ENCODE measurements at regions not wholly inside any gene's neighbourhood (a gene's known extent, or its start where the extent isn't known, plus 50 kb on each side); places are given as distances from the start of the nearest gene placed in this dataset.

- Histone ChIP-seq H3K36me3 (ENCODE audit: insufficient read depth, low read length) (no peaks in the 10 kb centered on the region), H3K9me3 (ENCODE audit: low read depth, low read length) (no peaks in the 10 kb centered on the region), H3K4me2 (ENCODE audit: insufficient read depth, low read length) (no peak overlapping the region), H3K27ac (ENCODE audit: low read depth, low read length) (no peak overlapping the region), H3K4me1 (ENCODE audit: insufficient read depth, low read length) (no peaks in the 10 kb centered on the region), H3K4me3 (ENCODE audit: insufficient read depth, low read length) (no peak overlapping the region), H3K27me3 (ENCODE audit: insufficient read depth, low read length) (no peaks in the 10 kb centered on the region), H4K20me1 (ENCODE audit: insufficient read depth, low read length) (no peaks in the 10 kb centered on the region), H3K79me2 (ENCODE audit: insufficient read depth, low read length) (no peaks in the 10 kb centered on the region), H2AFZ (ENCODE audit: low read length) (no peak overlapping the region)
- DNase-seq (ENCODE audit: insufficient read length, low spot score, missing footprints) = no peak
- no peak for TF ChIP-seq CTCF (IDR thresholded peaks at IDR 0.05; ENCODE audit: extremely low read depth, low read depth, low read length)
These were observed 58.0 kb upstream of the ZNF536 start for GRCh38 chr19:30314056-30314804.

- Histone ChIP-seq H4K20me1 (ENCODE audit: insufficient read depth, low read length) (no peaks in the 10 kb centered on the region), H3K9me3 (ENCODE audit: low read depth, low read length) (no peaks in the 10 kb centered on the region)
These were observed 57.4 kb upstream of the ZNF536 start for GRCh38 chr19:30314805-30315155.

GRCh38 chr19:30315159-30315558 is 57.0 kb upstream of the ZNF536 start:
- no peaks in the 10 kb centered on the region for H3K79me2 ChIP-seq (ENCODE audit: insufficient read depth, low read length)
- H3K27ac ChIP-seq (ENCODE audit: low read depth, low read length) = no peak overlapping the region
- no peaks in the 10 kb centered on the region for H3K9me3 ChIP-seq (ENCODE audit: low read depth, low read length)
- H3K4me3 ChIP-seq (ENCODE audit: insufficient read depth, low read length) = no peak overlapping the region
- no peaks in the 10 kb centered on the region for H3K4me1 ChIP-seq (ENCODE audit: insufficient read depth, low read length)
- H4K20me1 ChIP-seq (ENCODE audit: insufficient read depth, low read length) = no peaks in the 10 kb centered on the region
- H3K36me3 ChIP-seq (ENCODE audit: insufficient read depth, low read length) = no peaks in the 10 kb centered on the region
- no peak overlapping the region for H3K4me2 ChIP-seq (ENCODE audit: insufficient read depth, low read length)
- no peak for DNase-seq (ENCODE audit: insufficient read length, low spot score, missing footprints)
- H2AFZ ChIP-seq (ENCODE audit: low read length) = no peak overlapping the region
- no peak for TF ChIP-seq CTCF (IDR thresholded peaks at IDR 0.05; ENCODE audit: extremely low read depth, low read depth, low read length)
- H3K27me3 ChIP-seq (ENCODE audit: insufficient read depth, low read length) = no peaks in the 10 kb centered on the region

More at GRCh38 chr19:30314805-30315155, 57.4 kb upstream of the ZNF536 start:
- Histone ChIP-seq H3K27me3 (ENCODE audit: insufficient read depth, low read length) (no peaks in the 10 kb centered on the region), H3K27ac (ENCODE audit: low read depth, low read length) (no peak overlapping the region), H3K4me1 (ENCODE audit: insufficient read depth, low read length) (no peaks in the 10 kb centered on the region), H3K4me2 (ENCODE audit: insufficient read depth, low read length) (no peak overlapping the region), H3K36me3 (ENCODE audit: insufficient read depth, low read length) (no peaks in the 10 kb centered on the region), H3K79me2 (ENCODE audit: insufficient read depth, low read length) (no peaks in the 10 kb centered on the region), H3K4me3 (ENCODE audit: insufficient read depth, low read length) (no peak overlapping the region), H2AFZ (ENCODE audit: low read length) (no peak overlapping the region)
- TF ChIP-seq CTCF (IDR thresholded peaks at IDR 0.05; ENCODE audit: extremely low read depth, low read depth, low read length) = no peak
- DNase-seq (ENCODE audit: insufficient read length, low spot score, missing footprints) = no peak

GRCh38 chr19:30316000-30316491 is 56.1 kb upstream of the ZNF536 start:
- Histone ChIP-seq H3K4me1 (ENCODE audit: insufficient read depth, low read length) (no peaks in the 10 kb centered on the region), H3K27me3 (ENCODE audit: insufficient read depth, low read length) (no peaks in the 10 kb centered on the region), H3K9me3 (ENCODE audit: low read depth, low read length) (no peaks in the 10 kb centered on the region), H3K36me3 (ENCODE audit: insufficient read depth, low read length) (no peaks in the 10 kb centered on the region), H3K27ac (ENCODE audit: low read depth, low read length) (no peak overlapping the region), H3K4me2 (ENCODE audit: insufficient read depth, low read length) (no peak overlapping the region), H3K4me3 (ENCODE audit: insufficient read depth, low read length) (no peak overlapping the region), H3K79me2 (ENCODE audit: insufficient read depth, low read length) (no peaks in the 10 kb centered on the region), H4K20me1 (ENCODE audit: insufficient read depth, low read length) (no peaks in the 10 kb centered on the region), H2AFZ (ENCODE audit: low read length) (no peak overlapping the region)
- TF ChIP-seq CTCF (IDR thresholded peaks at IDR 0.05; ENCODE audit: extremely low read depth, low read depth, low read length) = no peak
- no peak for DNase-seq (ENCODE audit: insufficient read length, low spot score, missing footprints)
